IMR-90 (cell line): ENCODE measurements at regions not wholly inside any gene's neighbourhood (a gene's known extent, or its start where the extent isn't known, plus 50 kb on each side); places are given as distances from the start of the nearest gene placed in this dataset.

Source experiments
- ATAC-seq: fragments of 200-7000 bp; cut with Tn5 transposase; 2 replicates; pipeline ENCODE4 v1.9.1; 2020; ENCODE audit warnings: low read depth, mild to moderate bottlenecking, moderate library complexity
- BruUV-seq: library from RNA; stranded (reverse); fragments of 400-500 nt; replicated peaks from 2 replicates; lab custom pipeline; 2021; lab: Mats Ljungman, UMichigan
- CTCF ChIA-PET: fragments of 300-600 bp; formaldehyde crosslinking; extraction: SDS; loops from one replicate; lab custom pipeline; 2021; ENCODE audit warnings: antibody characterized with exemption; lab: Yijun Ruan, JAX
- POLR2A ChIA-PET: fragments of 300-600 bp; sonication (Branson Sonifier 250); formaldehyde crosslinking; loops from one replicate; lab custom pipeline; 2022; ENCODE audit warnings: antibody characterized with exemption; ENCODE audit not compliant: unreplicated experiment; lab: Charles Lee
- DNase-seq: peaks from one replicate; pipeline ENCODE4 v3.0.0; 2013
- H2AFZ ChIP-seq: replicated peaks from 2 replicates; pipeline ENCODE3; 2013; ENCODE audit warnings: low read length, mild to moderate bottlenecking; ENCODE audit not compliant: poor library complexity
- H2AK5ac ChIP-seq: 2 replicates; pipeline ENCODE4 v1.6.1; 2013; ENCODE audit warnings: low read depth, low read length, inconsistent platforms
- H2AK9ac ChIP-seq: replicated peaks from 2 replicates; pipeline ENCODE3; 2013; ENCODE audit warnings: mild to moderate bottlenecking, low read depth, low read length, moderate library complexity; ENCODE audit not compliant: poor library complexity
- H2BK120ac ChIP-seq: 2 replicates; pipeline ENCODE4 v1.6.1; 2013; ENCODE audit warnings: low read depth, low read length, inconsistent platforms
- H2BK15ac ChIP-seq: 3 replicates; pipeline ENCODE4 v1.6.1; 2013; ENCODE audit warnings: low read depth, low read length, inconsistent platforms
- H2BK20ac ChIP-seq: 2 replicates; pipeline ENCODE4 v1.6.1; 2013; ENCODE audit warnings: low read depth, mild to moderate bottlenecking, inconsistent platforms, low read length, moderate library complexity
- H2BK5ac ChIP-seq: 2 replicates; pipeline ENCODE4 v1.6.1; 2013; ENCODE audit warnings: mild to moderate bottlenecking, low read depth, low read length, inconsistent platforms; ENCODE audit not compliant: poor library complexity, severe bottlenecking
- H3K14ac ChIP-seq: replicated peaks from 2 replicates; pipeline ENCODE4 v1.6.1; 2013; ENCODE audit warnings: low read depth, low read length, inconsistent platforms
- H3K18ac ChIP-seq: 2 replicates; pipeline ENCODE4 v1.6.1; 2013; ENCODE audit warnings: low read depth, low read length, control low read depth
- H3K23ac ChIP-seq: 2 replicates; pipeline ENCODE4 v1.6.1; 2013; ENCODE audit warnings: low read depth, low read length, inconsistent platforms
- H3K27ac ChIP-seq: 2 replicates; pipeline ENCODE4 v1.5.1; 2013; ENCODE audit warnings: mild to moderate bottlenecking, control low read depth, low read length; ENCODE audit not compliant: insufficient read depth
- H3K27me3 ChIP-seq: 2 replicates; pipeline ENCODE4 v1.6.1; 2013; ENCODE audit warnings: low read length; ENCODE audit not compliant: control insufficient read depth, insufficient read depth
- H3K36me3 ChIP-seq: 2 replicates; pipeline ENCODE4 v1.6.1; 2013; ENCODE audit warnings: low read length, mixed read lengths; ENCODE audit not compliant: control insufficient read depth, insufficient read depth
- H3K4ac ChIP-seq: 2 replicates; pipeline ENCODE4 v1.6.1; 2013; ENCODE audit warnings: low read depth, low read length, inconsistent platforms
- H3K4me1 ChIP-seq: 2 replicates; pipeline ENCODE4 v1.6.1; 2013; ENCODE audit warnings: low read length, mixed read lengths; ENCODE audit not compliant: control insufficient read depth, insufficient read depth
- H3K4me2 ChIP-seq: 2 replicates; pipeline ENCODE4 v1.6.1; 2013; ENCODE audit warnings: low read depth, mild to moderate bottlenecking, control low read depth, low read length, moderate library complexity
- H3K4me3 ChIP-seq: 2 replicates; pipeline ENCODE4 v1.5.1; 2013; ENCODE audit warnings: low read depth, mild to moderate bottlenecking, control low read depth, low read length, moderate library complexity; ENCODE audit not compliant: insufficient read depth
- H3K56ac ChIP-seq: 2 replicates; pipeline ENCODE4 v1.6.1; 2013; ENCODE audit warnings: low read length, inconsistent platforms; ENCODE audit not compliant: insufficient read depth; ENCODE audit errors: extremely low read depth
- H3K79me1 ChIP-seq, 2 experiments: 2 replicates each; pipeline ENCODE4 v1.6.1; 2013; ENCODE audit warnings: low read length in 2 of 2, inconsistent platforms in 1 of 2, low read depth in 1 of 2
- H3K9ac ChIP-seq: 2 replicates; pipeline ENCODE4 v1.6.1; 2013; ENCODE audit warnings: low read depth, low read length, control low read depth
- H3K9me1 ChIP-seq: 2 replicates; pipeline ENCODE4 v1.6.1; 2013; ENCODE audit warnings: low read length, inconsistent platforms; ENCODE audit not compliant: insufficient read depth
- H3K9me3 ChIP-seq: 2 replicates; pipeline ENCODE4 v1.6.1; 2013; ENCODE audit warnings: low read length; ENCODE audit not compliant: control insufficient read depth, insufficient read depth
- H4K20me1 ChIP-seq: 2 replicates; pipeline ENCODE4 v1.6.1; 2013; ENCODE audit warnings: low read length, inconsistent platforms; ENCODE audit not compliant: insufficient read depth
- H4K5ac ChIP-seq: 2 replicates; pipeline ENCODE4 v1.6.1; 2013; ENCODE audit warnings: mild to moderate bottlenecking, low read depth, low read length, control low read depth
- H4K8ac ChIP-seq, 2 experiments: 2 replicates each; pipeline ENCODE4 v1.6.1; 2013; ENCODE audit warnings: low read depth in 2 of 2, low read length in 2 of 2, control low read depth in 1 of 2, inconsistent platforms in 1 of 2
- H4K91ac ChIP-seq: 2 replicates; pipeline ENCODE4 v1.6.1; 2013; ENCODE audit warnings: low read depth, low read length, inconsistent platforms; ENCODE audit not compliant: insufficient read depth
- BHLHE40 ChIP-seq: fragments of 150-350 bp; IDR thresholded peaks from 2 replicates; pipeline ENCODE4 v1.6.1; 2016; ENCODE audit warnings: mild to moderate bottlenecking, low read depth, low read length
- CEBPB ChIP-seq: IDR thresholded peaks from 2 replicates; pipeline ENCODE4 v1.6.1; 2012; ENCODE audit warnings: low read depth, low read length, improper control_type of control experiment
- CHD1 ChIP-seq: IDR thresholded peaks from 2 replicates; pipeline ENCODE4 v1.6.1; 2012; ENCODE audit warnings: low read depth, low read length, improper control_type of control experiment
- CTCF ChIP-seq: conservative IDR thresholded peaks from 2 replicates; pipeline ENCODE4 v1.5.1; 2012; ENCODE audit warnings: mild to moderate bottlenecking, low read depth, low read length, improper control_type of control experiment
- ELK1 ChIP-seq: fragments of 150-350 bp; IDR thresholded peaks from 2 replicates; pipeline ENCODE4 v1.6.1; 2016; ENCODE audit warnings: low read depth, mild to moderate bottlenecking, low read length, moderate library complexity, borderline replicate concordance
- FOS ChIP-seq: fragments of 150-350 bp; IDR thresholded peaks from 2 replicates; pipeline ENCODE4 v1.6.1; 2016; ENCODE audit warnings: low read depth, low read length
- MAFK ChIP-seq: IDR thresholded peaks from 2 replicates; pipeline ENCODE4 v1.6.1; 2012; ENCODE audit warnings: low read depth, low read length, improper control_type of control experiment
- MAZ ChIP-seq: IDR thresholded peaks from 2 replicates; pipeline ENCODE4 v1.6.1; 2012; ENCODE audit warnings: low read depth, mild to moderate bottlenecking, low read length, improper control_type of control experiment, moderate library complexity, borderline replicate concordance
- MXI1 ChIP-seq: IDR thresholded peaks from 2 replicates; pipeline ENCODE4 v1.6.1; 2012; ENCODE audit warnings: low read depth, mild to moderate bottlenecking, low read length, moderate library complexity, borderline replicate concordance
- NFE2L2 ChIP-seq: fragments of 150-350 bp; IDR thresholded peaks from 2 replicates; pipeline ENCODE4 v1.6.1; 2016; ENCODE audit warnings: low read depth, mild to moderate bottlenecking, low read length
- POLR2A ChIP-seq: IDR thresholded peaks from 2 replicates; pipeline ENCODE4 v1.6.1; 2012; ENCODE audit warnings: mild to moderate bottlenecking, low read depth, low read length
- RAD21 ChIP-seq: IDR thresholded peaks from 2 replicates; pipeline ENCODE4 v1.6.1; 2012; ENCODE audit warnings: low read length, improper control_type of control experiment
- RCOR1 ChIP-seq: IDR thresholded peaks from 2 replicates; pipeline ENCODE4 v1.6.1; 2012; ENCODE audit warnings: mild to moderate bottlenecking, low read length, improper control_type of control experiment; ENCODE audit not compliant: insufficient replicate concordance
- RFX5 ChIP-seq: IDR thresholded peaks from 2 replicates; pipeline ENCODE4 v1.8.0; 2012; ENCODE audit warnings: low read depth, mild to moderate bottlenecking, low read length, moderate library complexity
- SMC3 ChIP-seq: fragments of 150-350 bp; IDR thresholded peaks from 2 replicates; pipeline ENCODE4 v1.6.1; 2016; ENCODE audit warnings: low read depth, mild to moderate bottlenecking, antibody characterized with exemption, low read length, moderate library complexity
- USF2 ChIP-seq: fragments of 150-350 bp; IDR thresholded peaks from 2 replicates; pipeline ENCODE4 v1.6.1; 2017; ENCODE audit warnings: mild to moderate bottlenecking, antibody characterized with exemption, low read length, low read depth
- WGBS, 2 experiments: methylation state at CpG; one replicate each; pipeline versions ENCODE4 v1.1.5 to v1.1.7; 2013; ENCODE audit warnings: missing lambda C conversion rate in 2 of 2; ENCODE audit not compliant: insufficient read length in 1 of 2; ENCODE audit errors: extremely low coverage in 2 of 2; 5-methylcytosine and 5-hydroxymethylcytosine counted together
- dilution Hi-C: fragments of 300-500 bp; cut with HindIII; formaldehyde crosslinking; loops from one replicate; pipeline ENCODE4 v1.14.3; 2018; ENCODE audit warnings: low sequenced_read_pairs; ENCODE audit not compliant: unreplicated experiment
- in situ Hi-C: fragments of 300-500 bp; cut with MboI; formaldehyde crosslinking; loops from 3 replicates; pipeline ENCODE4 v1.14.3; 2019; ENCODE audit warnings: low sequenced_read_pairs, inconsistent platforms, mixed read lengths
- intact Hi-C: fragments of 100-400 bp; cut with micrococcal nuclease; formaldehyde crosslinking; loops from 2 replicates; pipeline ENCODE4 v1.10.0; 2022

GRCh38 chr14:49228552-49228951 is 357.6 kb downstream of the RPS29 start:
- intact Hi-C loops (no loop called here), in situ Hi-C loops (no loop called here), dilution Hi-C loops (no loop called here)
- H3K4ac ChIP-seq: no peak overlapping the region
- ChIA-PET CTCF (interaction anchor here (0.6 kb wide), 1 partner anchor 32 kb away, joined by 5 read pairs; no protein-coding TSS in a partner anchor), POLR2A (no interaction called here)
- no peaks in the 10 kb centered on the region for H3K27me3 ChIP-seq
- H3K23ac ChIP-seq: no peak overlapping the region
- H3K36me3 ChIP-seq: no peaks in the 10 kb centered on the region
- H2BK120ac ChIP-seq: no peak overlapping the region
- H2BK20ac ChIP-seq: no peak overlapping the region
- H4K8ac ChIP-seq: no peak overlapping the region
- H3K4me3 ChIP-seq: no peak overlapping the region
- H2BK5ac ChIP-seq: no peak overlapping the region
- no peaks in the 10 kb centered on the region for H4K20me1 ChIP-seq
- H3K14ac ChIP-seq: no peak overlapping the region
- H2AK9ac ChIP-seq: no peak overlapping the region
- no peaks in the 10 kb centered on the region for H3K79me1 ChIP-seq
- no peak overlapping the region for H4K5ac ChIP-seq
- H3K9me3 ChIP-seq: no peaks in the 10 kb centered on the region
- no peak overlapping the region for H3K18ac ChIP-seq
- no peak overlapping the region for H3K9ac ChIP-seq
- BruUV-seq: no TSS peak
- H3K9me1 ChIP-seq: no peaks in the 10 kb centered on the region
- no peak overlapping the region for H2AFZ ChIP-seq
- no peak overlapping the region for H3K4me2 ChIP-seq
- WGBS, 2 experiments: 30% methylated on average over 2 of the region's 4 CpGs; no CpG with 5 or more reads in 1 of the 2 experiments
- TF ChIP-seq POLR2A: no peak
- TF ChIP-seq MAZ: no peak
- TF ChIP-seq ELK1: no peak
- TF ChIP-seq RFX5: no peak
- no peak for TF ChIP-seq CEBPB
- TF ChIP-seq RAD21: no peak
- TF ChIP-seq USF2: no peak
- no peak for TF ChIP-seq FOS
- no peak for TF ChIP-seq NFE2L2
- no peak for TF ChIP-seq CTCF
- TF ChIP-seq BHLHE40: no peak
- TF ChIP-seq RCOR1: no peak
- no peak for TF ChIP-seq MAFK
- no peak for TF ChIP-seq CHD1
- TF ChIP-seq MXI1: no peak
- TF ChIP-seq SMC3: no peak
- no peak overlapping the region for H2AK5ac ChIP-seq
- no peaks in the 10 kb centered on the region for H3K4me1 ChIP-seq
- DNase-seq: no peak
- H2BK15ac ChIP-seq: no peak overlapping the region
- no peak overlapping the region for H3K27ac ChIP-seq
- ATAC-seq: no peak
- no peak overlapping the region for H3K56ac ChIP-seq
- H4K91ac ChIP-seq: no peak overlapping the region
